ENCODE measurements at regions not wholly inside any gene's neighbourhood (a gene's known extent, or its start where the extent isn't known, plus 50 kb on each side); places are given as distances from the start of the nearest gene placed in this dataset.

- Histone ChIP-seq H3K4me3 (no peak overlapping the region), H3K36me3 (no peaks in the 10 kb centered on the region), H3K4me1 (no peaks in the 10 kb centered on the region), H3K27me3 (peaks cover 0 to 3% (median 0%) of the 10 kb centered on the region in 7 donors), H3K9me3 (peaks cover 0 to 10% (median 0%) of the 10 kb centered on the region in 11 donors), H3K27ac (no peak overlapping the region)
- intact Hi-C loops (cut with DNase I) = no loop called here
- ATAC-seq (no peak), DNase-seq (no peak)
- TF ChIP-seq CTCF (IDR thresholded peaks at IDR 0.05) = no peak
- 67 to 86% methylated on average over 1 of the region's 1 CpG for WGBS, 2 donors
Observed at GRCh38 chr20:40056171-40056570, 632.9 kb downstream of the MAFB start.

GRCh38 chr20:40055711-40056110 is 633.3 kb downstream of the MAFB start:
- Histone ChIP-seq H3K4me3 (no peak overlapping the region), H3K36me3 (no peaks in the 10 kb centered on the region), H3K27ac (no peak overlapping the region), H3K4me1 (no peaks in the 10 kb centered on the region), H3K9me3 (peaks cover 0 to 6% (median 0%) of the 10 kb centered on the region in 11 donors), H3K27me3 (peaks cover 0 to 3% (median 0%) of the 10 kb centered on the region in 7 donors)
- DNase-seq (no peak), ATAC-seq (no peak)
- intact Hi-C loops (cut with DNase I) = no loop called here
- TF ChIP-seq CTCF (IDR thresholded peaks at IDR 0.05) = no peak

GRCh38 chr20:40054311-40054710 is 634.7 kb downstream of the MAFB start:
- Histone ChIP-seq H3K27me3 (peaks cover 0 to 3% (median 0%) of the 10 kb centered on the region in 7 donors), H3K4me3 (no peak overlapping the region), H3K27ac (no peak overlapping the region), H3K36me3 (no peaks in the 10 kb centered on the region), H3K9me3 (no peaks in the 10 kb centered on the region), H3K4me1 (no peaks in the 10 kb centered on the region)
- DNase-seq = no peak
- 69 to 83% methylated on average over 4 of the region's 4 CpGs for WGBS, 2 donors
- intact Hi-C loops (cut with DNase I) = no loop called here
- TF ChIP-seq CTCF (IDR thresholded peaks at IDR 0.05) = no peak
- ATAC-seq = no peak

- WGBS, 2 donors = 83 to 86% methylated on average over 2 of the region's 2 CpGs
- Histone ChIP-seq H3K9me3 (no peaks in the 10 kb centered on the region), H3K4me3 (no peak overlapping the region), H3K4me1 (no peaks in the 10 kb centered on the region), H3K27me3 (no peaks in the 10 kb centered on the region), H3K36me3 (no peaks in the 10 kb centered on the region), H3K27ac (no peak overlapping the region)
- intact Hi-C loops (cut with DNase I) = no loop called here
- no peak for TF ChIP-seq CTCF (IDR thresholded peaks at IDR 0.05)
- ATAC-seq = no peak
- no peak for DNase-seq
Observed at GRCh38 chr20:40050596-40050995, 638.4 kb downstream of the MAFB start.

- DNase-seq (no peak), ATAC-seq (no peak)
- H3K9me3 ChIP-seq = no peaks in the 10 kb centered on the region
- no peak for TF ChIP-seq CTCF (IDR thresholded peaks at IDR 0.05)
- no peaks in the 10 kb centered on the region for H3K4me1 ChIP-seq
- H3K27me3 ChIP-seq = no peaks in the 10 kb centered on the region
- no peaks in the 10 kb centered on the region for H3K36me3 ChIP-seq
- intact Hi-C loops (cut with DNase I) = no loop called here
- no peak overlapping the region for H3K27ac ChIP-seq
- H3K4me3 ChIP-seq = no peak overlapping the region
Observed at GRCh38 chr20:40049854-40050253, 639.2 kb downstream of the MAFB start.
